H1 (cell line): ENCODE measurements at regions not wholly inside any gene's neighbourhood (a gene's known extent, or its start where the extent isn't known, plus 50 kb on each side); places are given as distances from the start of the nearest gene placed in this dataset.

Experiments
- CTCF ChIA-PET: fragments of 300-600 bp; sonication (Branson Sonifier 250); formaldehyde crosslinking; loops from one replicate; lab custom pipeline; 2021; ENCODE audit not compliant: partially characterized antibody; lab: Charles Lee
- POLR2A ChIA-PET: fragments of 300-600 bp; sonication (Branson Sonifier 250); formaldehyde crosslinking; loops from one replicate; lab custom pipeline; 2021; ENCODE audit warnings: inconsistent platforms; ENCODE audit not compliant: partially characterized antibody; lab: Charles Lee
- DNase-seq, 2 experiments: peaks; one replicate each; pipeline versions ENCODE4 v3.0.0 to v3.0.0-alpha.2; 2010 to 2022; ENCODE audit warnings: low spot score in 2 of 2, low read depth in 1 of 2, mixed read lengths in 1 of 2
- FAIRE-seq: peaks from 2 replicates; lab custom pipeline; 2011; peaks lifted over from hg19 to GRCh38; lab: Jason Lieb, UNC
- H2AFZ ChIP-seq: 2 replicates; pipeline ENCODE4 v1.8.1; 2012; ENCODE audit warnings: low read length, inconsistent platforms
- H2AK5ac ChIP-seq: 2 replicates; pipeline ENCODE4 v1.6.1; 2013; ENCODE audit warnings: low read depth, low read length
- H2BK120ac ChIP-seq: replicated peaks from 2 replicates; pipeline ENCODE3; 2013; ENCODE audit warnings: low read depth, low read length, inconsistent platforms
- H2BK12ac ChIP-seq: 2 replicates; pipeline ENCODE4 v1.6.1; 2013; ENCODE audit warnings: low read depth, low read length
- H2BK15ac ChIP-seq: 2 replicates; pipeline ENCODE4 v1.6.1; 2013; ENCODE audit warnings: low read length
- H2BK20ac ChIP-seq: 2 replicates; pipeline ENCODE4 v1.6.1; 2013; ENCODE audit warnings: low read length
- H2BK5ac ChIP-seq: 2 replicates; pipeline ENCODE4 v1.6.1; 2013; ENCODE audit warnings: low read depth, low read length
- H3K14ac ChIP-seq: 2 replicates; pipeline ENCODE4 v1.6.1; 2013; ENCODE audit warnings: inconsistent platforms; ENCODE audit not compliant: insufficient read length
- H3K18ac ChIP-seq: 2 replicates; pipeline ENCODE4 v1.6.1; 2013; ENCODE audit warnings: low read length; ENCODE audit errors: extremely low read depth
- H3K23ac ChIP-seq: 2 replicates; pipeline ENCODE4 v1.6.1; 2013; ENCODE audit warnings: inconsistent platforms; ENCODE audit not compliant: insufficient read length
- H3K23me2 ChIP-seq: 2 replicates; pipeline ENCODE4 v1.6.1; 2013; ENCODE audit warnings: low read depth, low read length
- H3K27ac ChIP-seq: 2 replicates; pipeline ENCODE4 v1.6.1; 2011; ENCODE audit warnings: low read depth, low read length, inconsistent platforms
- H3K27me3 ChIP-seq, 4 experiments: replicated peaks in 1 of 4; 1 replicate in 1 of 4; 2 replicates in 3 of 4; pipeline versions ENCODE4 v1.6.1 to v1.8.1; 2011 to 2013; ENCODE audit warnings: low read length in 3 of 4, mild to moderate bottlenecking in 3 of 4, inconsistent platforms in 2 of 4, mixed read lengths in 2 of 4, moderate library complexity in 1 of 4; ENCODE audit not compliant: control insufficient read depth in 3 of 4, insufficient read depth in 3 of 4; ENCODE audit errors: extremely low read depth in 1 of 4
- H3K36me3 ChIP-seq, 4 experiments: 2 replicates each; pipeline versions ENCODE4 v1.6.1 to v1.8.1; 2011 to 2013; ENCODE audit warnings: mild to moderate bottlenecking in 4 of 4, low read length in 3 of 4, moderate library complexity in 2 of 4, control low read depth in 1 of 4, inconsistent platforms in 1 of 4; ENCODE audit not compliant: insufficient read depth in 4 of 4, control insufficient read depth in 2 of 4
- H3K4ac ChIP-seq: replicated peaks from 2 replicates; pipeline ENCODE3; 2013; ENCODE audit warnings: low read length, low read depth, mixed read lengths, inconsistent platforms; ENCODE audit not compliant: insufficient read length
- H3K4me1 ChIP-seq, 4 experiments: replicated peaks in 1 of 4; 1 replicate in 1 of 4; 2 replicates in 3 of 4; pipeline versions ENCODE4 v1.6.1 to v1.8.1; 2011 to 2013; ENCODE audit warnings: low read length in 3 of 4, inconsistent platforms in 2 of 4, mixed read lengths in 1 of 4; ENCODE audit not compliant: insufficient read depth in 4 of 4, control insufficient read depth in 3 of 4
- H3K4me2 ChIP-seq, 2 experiments: 2 replicates each; pipeline versions ENCODE4 v1.6.1 to v1.8.1; 2011 to 2013; ENCODE audit warnings: low read depth in 2 of 2, low read length in 2 of 2, control low read depth in 1 of 2, inconsistent platforms in 1 of 2, mild to moderate bottlenecking in 1 of 2; ENCODE audit not compliant: insufficient read depth in 1 of 2
- H3K4me3 ChIP-seq, 4 experiments: fragments of 200-600, 300-600 bp in 1 of 4; sonication (generic), shearing (Covaris generic), sonication (Bioruptor Twin) in 1 of 4; 2 replicates each; pipeline versions ENCODE4 v1.5.1 to v1.8.1; 2011 to 2016; ENCODE audit warnings: low read length in 4 of 4, low read depth in 3 of 4, control low read depth in 2 of 4, inconsistent platforms in 2 of 4, mild to moderate bottlenecking in 2 of 4, mixed read lengths in 1 of 4, moderate library complexity in 1 of 4; ENCODE audit not compliant: insufficient read depth in 2 of 4; ENCODE audit errors: extremely low read depth in 1 of 4
- H3K56ac ChIP-seq: replicated peaks from 2 replicates; pipeline ENCODE3; 2013; ENCODE audit warnings: low read depth, mild to moderate bottlenecking, mixed read lengths, low read length, inconsistent platforms; ENCODE audit not compliant: insufficient read length
- H3K79me1 ChIP-seq: 2 replicates; pipeline ENCODE4 v1.6.1; 2013; ENCODE audit warnings: low read depth, low read length, control low read depth
- H3K79me2 ChIP-seq, 2 experiments: 2 replicates each; pipeline versions ENCODE4 v1.6.1 to v1.8.1; 2012 to 2013; ENCODE audit warnings: low read length in 2 of 2, mild to moderate bottlenecking in 2 of 2, inconsistent platforms in 1 of 2; ENCODE audit not compliant: insufficient read depth in 2 of 2, control insufficient read depth in 1 of 2
- H3K9ac ChIP-seq, 4 experiments: replicated peaks in 1 of 4; 1 replicate in 1 of 4; 2 replicates in 3 of 4; pipeline versions ENCODE4 v1.6.1 to v1.8.1; 2011 to 2013; ENCODE audit warnings: low read depth in 3 of 4, low read length in 3 of 4, control low read depth in 2 of 4, mild to moderate bottlenecking in 2 of 4, moderate library complexity in 2 of 4, inconsistent platforms in 1 of 4; ENCODE audit errors: extremely low read depth in 1 of 4
- H3K9me3 ChIP-seq, 2 experiments: 2 replicates each; pipeline versions ENCODE4 v1.6.1 to v1.8.1; 2012 to 2013; ENCODE audit warnings: mild to moderate bottlenecking in 2 of 2, moderate library complexity in 2 of 2, control low read depth in 1 of 2, inconsistent platforms in 1 of 2, low read depth in 1 of 2, low read length in 1 of 2, mixed read lengths in 1 of 2; ENCODE audit not compliant: insufficient read depth in 2 of 2
- H4K20me1 ChIP-seq, 2 experiments: replicated peaks in 1 of 2; 2 replicates each; pipeline versions ENCODE3 to v1.8.1; 2011 to 2013; ENCODE audit warnings: inconsistent platforms in 2 of 2, low read length in 2 of 2, mild to moderate bottlenecking in 1 of 2; ENCODE audit not compliant: insufficient read depth in 2 of 2, control insufficient read depth in 1 of 2
- H4K5ac ChIP-seq: 2 replicates; pipeline ENCODE4 v1.6.1; 2013; ENCODE audit warnings: low read length, low read depth, mixed read lengths, inconsistent platforms; ENCODE audit not compliant: insufficient read length
- H4K8ac ChIP-seq: 2 replicates; pipeline ENCODE4 v1.8.0; 2013; ENCODE audit warnings: mild to moderate bottlenecking, moderate library complexity, low read length, inconsistent platforms; ENCODE audit not compliant: insufficient read depth; ENCODE audit errors: extremely low read depth
- H4K91ac ChIP-seq: replicated peaks from 2 replicates; pipeline ENCODE3; 2013; ENCODE audit warnings: low read length, mixed read lengths, inconsistent platforms; ENCODE audit not compliant: insufficient read length
- ASH2L ChIP-seq: fragments of 200-600, 300-600 bp; sonication (generic); IDR thresholded peaks from one replicate; pipeline ENCODE4 v1.7.1; 2017; ENCODE audit warnings: low read length
- BACH1 ChIP-seq: IDR thresholded peaks from 2 replicates; pipeline ENCODE4 v1.6.1; 2012; ENCODE audit warnings: low read length, improper control_type of control experiment
- CHD1 ChIP-seq: IDR thresholded peaks from 2 replicates; pipeline ENCODE4 v1.6.1; 2012; ENCODE audit warnings: low read depth, low read length, improper control_type of control experiment
- E2F6 ChIP-seq: IDR thresholded peaks from 2 replicates; pipeline ENCODE4 v1.6.1; 2012; ENCODE audit warnings: inconsistent platforms
- HDAC6 ChIP-seq: IDR thresholded peaks from one replicate; pipeline ENCODE4 v1.7.1; 2012; ENCODE audit warnings: low read depth, mild to moderate bottlenecking, inconsistent platforms, low read length, moderate library complexity
- KDM4A ChIP-seq: IDR thresholded peaks from one replicate; pipeline ENCODE4 v1.7.1; 2012; ENCODE audit warnings: low read depth, mild to moderate bottlenecking, moderate library complexity, low read length, inconsistent platforms; ENCODE audit not compliant: severe bottlenecking
- KDM5A ChIP-seq: fragments of 200-600 bp; IDR thresholded peaks from 2 replicates; pipeline ENCODE4 v1.7.1; 2012; ENCODE audit warnings: mild to moderate bottlenecking, low read length, inconsistent platforms, mixed read lengths
- POLR2A ChIP-seq, 2 experiments: IDR thresholded peaks; 1 replicate in 1 of 2; 2 replicates in 1 of 2; pipeline ENCODE4 v1.6.1; 2011; ENCODE audit warnings: low read depth in 2 of 2, low read length in 2 of 2, mild to moderate bottlenecking in 2 of 2; ENCODE audit errors: control extremely low read depth in 1 of 2
- SAP30 ChIP-seq: fragments of 300-600 bp; sonication (generic); IDR thresholded peaks from 2 replicates; pipeline ENCODE4 v1.7.1; 2012; ENCODE audit warnings: low read length, moderate library complexity, mild to moderate bottlenecking, inconsistent platforms; ENCODE audit not compliant: insufficient read depth, insufficient replicate concordance
- SIN3A ChIP-seq, 2 experiments: IDR thresholded peaks in 1 of 2; conservative IDR thresholded peaks in 1 of 2; 2 replicates each; pipeline ENCODE4 v1.6.1; 2011 to 2012; ENCODE audit warnings: low read length in 2 of 2, improper control_type of control experiment in 1 of 2, low read depth in 1 of 2, mild to moderate bottlenecking in 1 of 2
- SIRT6 ChIP-seq: IDR thresholded peaks from one replicate; pipeline ENCODE4 v1.7.1; 2012; ENCODE audit warnings: low read length, inconsistent platforms
- SRF ChIP-seq: IDR thresholded peaks from 2 replicates; pipeline ENCODE4 v1.6.1; 2011; ENCODE audit warnings: mild to moderate bottlenecking, low read depth, low read length, moderate library complexity
- WGBS, 2 experiments: shearing (Covaris generic) in 1 of 2; methylation state at CpG; one replicate each; pipeline versions ENCODE4 v1.1.6 to v1.1.7; 2013 to 2015; ENCODE audit warnings: low lambda C conversion rate in 2 of 2, mixed read lengths in 2 of 2, inconsistent platforms in 1 of 2, low coverage in 1 of 2, missing lambda C conversion rate in 1 of 2; ENCODE audit not compliant: insufficient replicate concordance in 2 of 2, insufficient coverage in 1 of 2, insufficient read length in 1 of 2; ENCODE audit errors: extremely low coverage in 1 of 2, missing lambda C conversion rate in 1 of 2; 5-methylcytosine and 5-hydroxymethylcytosine counted together

GRCh38 chr18:57301573-57302559, 50.5 kb upstream of the ST8SIA3 start:
- Histone ChIP-seq H3K4me3 (no peak overlapping the region), H2BK12ac (no peak overlapping the region), H2BK15ac (no peak overlapping the region), H2AK5ac (no peak overlapping the region), H3K36me3 (no peaks in the 10 kb centered on the region), H3K4ac (no peak overlapping the region), H3K14ac (no peak overlapping the region), H4K5ac (no peak overlapping the region), H4K91ac (no peak overlapping the region), H3K9me3 (no peaks in the 10 kb centered on the region), H3K56ac (no peak overlapping the region), H3K79me2 (no peaks in the 10 kb centered on the region), H3K18ac (no peak overlapping the region), H3K4me2 (no peak overlapping the region; a peak in 1 of 4 replicates), H4K8ac (no peak overlapping the region), H3K4me1 (no peaks in the 10 kb centered on the region), H3K9ac (no peak overlapping the region), H3K27me3 (no peaks in the 10 kb centered on the region), H3K79me1 (no peaks in the 10 kb centered on the region), H4K20me1 (no peaks in the 10 kb centered on the region), H3K23me2 (no peaks in the 10 kb centered on the region), H2BK120ac (no peak overlapping the region), H2BK20ac (no peak overlapping the region), H3K23ac (no peak overlapping the region), H2BK5ac (no peak overlapping the region), H3K27ac (no peak overlapping the region), H2AFZ (no peak overlapping the region)
- ChIA-PET POLR2A (no interaction called here), CTCF (interaction anchor here (0.7 to 1.2 kb wide), 4 partner anchors 10 to 238 kb away, joined by 3 read pairs; no protein-coding TSS in a partner anchor)
- DNase-seq (no peak), FAIRE-seq (no peak)
- 70% methylated on average over 11 of the region's 11 CpGs; no CpG with 5 or more reads in 1 of the 2 experiments for WGBS, 2 experiments
- TF ChIP-seq SIRT6: no peak
- no peak for TF ChIP-seq SAP30
- no peak for TF ChIP-seq POLR2A (IDR thresholded peaks at IDR 0.05; ENCODE audit: control extremely low read depth in 1 of 2, low read depth in 2 of 2, low read length in 2 of 2)
- TF ChIP-seq SIN3A (conservative IDR thresholded peaks at IDR 0.05 in 1 of 2, IDR thresholded peaks at IDR 0.05 in 1 of 2; ENCODE audit: low read depth in 1 of 2, low read length in 2 of 2): no peak
- TF ChIP-seq KDM5A: no peak
- no peak for TF ChIP-seq SRF
- TF ChIP-seq CHD1: no peak
- TF ChIP-seq E2F6: no peak
- TF ChIP-seq HDAC6: no peak
- TF ChIP-seq KDM4A: no peak
- TF ChIP-seq ASH2L: no peak
- no peak for TF ChIP-seq BACH1
